ENCODE measurements at regions not wholly inside any gene's neighbourhood (a gene's known extent, or its start where the extent isn't known, plus 50 kb on each side); places are given as distances from the start of the nearest gene placed in this dataset.
A peak's percentile ranks its signal among the peaks of the same experiment; 100 is the strongest.

GRCh38 chr5:88979726-88980125, 96.7 kb upstream of the MEF2C start:
- Histone ChIP-seq H3K36me3 (ENCODE audit: insufficient read depth, low read length) (no peaks in the 10 kb centered on the region), H3K4me2 (ENCODE audit: low read length) (no peak overlapping the region), H3K27me3 (ENCODE audit: insufficient read depth, low read depth, low read length) (no peaks in the 10 kb centered on the region), H3K9me2 (ENCODE audit: insufficient read depth, low read length) (no peaks in the 10 kb centered on the region), H3K27ac (ENCODE audit: low read length) (peak overlapping the region; percentile 28), H2AFZ (ENCODE audit: low read depth, low read length) (no peak overlapping the region), H3K79me2 (replicated peaks; ENCODE audit: insufficient read depth, low read length) (no peaks in the 10 kb centered on the region), H3K9me3 (ENCODE audit: low read length) (no peaks in the 10 kb centered on the region), H3K9ac (ENCODE audit: low read length) (no peak overlapping the region), H3K4me3 (ENCODE audit: low read length) (peak overlapping the region; percentile 15), H4K20me1 (ENCODE audit: insufficient read depth) (no peaks in the 10 kb centered on the region), H3F3A (ENCODE audit: insufficient read depth, low read length, poor library complexity, severe bottlenecking) (peaks cover 6% of the 10 kb centered on the region)
- TF ChIP-seq, protein P1, sequence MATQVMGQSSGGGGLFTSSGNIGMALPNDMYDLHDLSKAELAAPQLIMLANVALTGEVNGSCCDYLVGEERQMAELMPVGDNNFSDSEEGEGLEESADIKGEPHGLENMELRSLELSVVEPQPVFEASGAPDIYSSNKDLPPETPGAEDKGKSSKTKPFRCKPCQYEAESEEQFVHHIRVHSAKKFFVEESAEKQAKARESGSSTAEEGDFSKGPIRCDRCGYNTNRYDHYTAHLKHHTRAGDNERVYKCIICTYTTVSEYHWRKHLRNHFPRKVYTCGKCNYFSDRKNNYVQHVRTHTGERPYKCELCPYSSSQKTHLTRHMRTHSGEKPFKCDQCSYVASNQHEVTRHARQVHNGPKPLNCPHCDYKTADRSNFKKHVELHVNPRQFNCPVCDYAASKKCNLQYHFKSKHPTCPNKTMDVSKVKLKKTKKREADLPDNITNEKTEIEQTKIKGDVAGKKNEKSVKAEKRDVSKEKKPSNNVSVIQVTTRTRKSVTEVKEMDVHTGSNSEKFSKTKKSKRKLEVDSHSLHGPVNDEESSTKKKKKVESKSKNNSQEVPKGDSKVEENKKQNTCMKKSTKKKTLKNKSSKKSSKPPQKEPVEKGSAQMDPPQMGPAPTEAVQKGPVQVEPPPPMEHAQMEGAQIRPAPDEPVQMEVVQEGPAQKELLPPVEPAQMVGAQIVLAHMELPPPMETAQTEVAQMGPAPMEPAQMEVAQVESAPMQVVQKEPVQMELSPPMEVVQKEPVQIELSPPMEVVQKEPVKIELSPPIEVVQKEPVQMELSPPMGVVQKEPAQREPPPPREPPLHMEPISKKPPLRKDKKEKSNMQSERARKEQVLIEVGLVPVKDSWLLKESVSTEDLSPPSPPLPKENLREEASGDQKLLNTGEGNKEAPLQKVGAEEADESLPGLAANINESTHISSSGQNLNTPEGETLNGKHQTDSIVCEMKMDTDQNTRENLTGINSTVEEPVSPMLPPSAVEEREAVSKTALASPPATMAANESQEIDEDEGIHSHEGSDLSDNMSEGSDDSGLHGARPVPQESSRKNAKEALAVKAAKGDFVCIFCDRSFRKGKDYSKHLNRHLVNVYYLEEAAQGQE (IDR thresholded peaks at IDR 0.05; ENCODE audit: borderline replicate concordance) = no peak
- no peak for TF ChIP-seq TAF1 (IDR thresholded peaks at IDR 0.05; ENCODE audit: low read depth)
- TF ChIP-seq POLR2AphosphoS5 (IDR thresholded peaks at IDR 0.05) = peak; percentile 59
- TF ChIP-seq, protein P2, sequence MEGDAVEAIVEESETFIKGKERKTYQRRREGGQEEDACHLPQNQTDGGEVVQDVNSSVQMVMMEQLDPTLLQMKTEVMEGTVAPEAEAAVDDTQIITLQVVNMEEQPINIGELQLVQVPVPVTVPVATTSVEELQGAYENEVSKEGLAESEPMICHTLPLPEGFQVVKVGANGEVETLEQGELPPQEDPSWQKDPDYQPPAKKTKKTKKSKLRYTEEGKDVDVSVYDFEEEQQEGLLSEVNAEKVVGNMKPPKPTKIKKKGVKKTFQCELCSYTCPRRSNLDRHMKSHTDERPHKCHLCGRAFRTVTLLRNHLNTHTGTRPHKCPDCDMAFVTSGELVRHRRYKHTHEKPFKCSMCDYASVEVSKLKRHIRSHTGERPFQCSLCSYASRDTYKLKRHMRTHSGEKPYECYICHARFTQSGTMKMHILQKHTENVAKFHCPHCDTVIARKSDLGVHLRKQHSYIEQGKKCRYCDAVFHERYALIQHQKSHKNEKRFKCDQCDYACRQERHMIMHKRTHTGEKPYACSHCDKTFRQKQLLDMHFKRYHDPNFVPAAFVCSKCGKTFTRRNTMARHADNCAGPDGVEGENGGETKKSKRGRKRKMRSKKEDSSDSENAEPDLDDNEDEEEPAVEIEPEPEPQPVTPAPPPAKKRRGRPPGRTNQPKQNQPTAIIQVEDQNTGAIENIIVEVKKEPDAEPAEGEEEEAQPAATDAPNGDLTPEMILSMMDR (IDR thresholded peaks at IDR 0.05; ENCODE audit: poor library complexity, severe bottlenecking) = no peak
- no peak for TF ChIP-seq SMC3 (conservative IDR thresholded peaks at IDR 0.05; ENCODE audit: poor library complexity)
- TF ChIP-seq EZH2 (IDR thresholded peaks at IDR 0.05; ENCODE audit: borderline replicate concordance, insufficient read depth, low read length, poor library complexity, severe bottlenecking) = no peak

- Histone ChIP-seq H4K20me1 (ENCODE audit: insufficient read depth) (no peaks in the 10 kb centered on the region), H3K9me3 (ENCODE audit: low read length) (no peaks in the 10 kb centered on the region), H3K4me3 (ENCODE audit: low read length) (peak overlapping the region; percentile 15), H3K27ac (ENCODE audit: low read length) (peak overlapping the region; percentile 28), H3K9me2 (ENCODE audit: insufficient read depth, low read length) (no peaks in the 10 kb centered on the region), H3K4me2 (ENCODE audit: low read length) (no peak overlapping the region), H3K79me2 (replicated peaks; ENCODE audit: insufficient read depth, low read length) (no peaks in the 10 kb centered on the region), H2AFZ (ENCODE audit: low read depth, low read length) (no peak overlapping the region), H3K27me3 (ENCODE audit: insufficient read depth, low read depth, low read length) (no peaks in the 10 kb centered on the region), H3K36me3 (ENCODE audit: insufficient read depth, low read length) (no peaks in the 10 kb centered on the region), H3F3A (ENCODE audit: insufficient read depth, low read length, poor library complexity, severe bottlenecking) (peaks cover 6% of the 10 kb centered on the region), H3K9ac (ENCODE audit: low read length) (no peak overlapping the region)
- TF ChIP-seq SMC3 (conservative IDR thresholded peaks at IDR 0.05; ENCODE audit: poor library complexity) (no peak), MXI1 (conservative IDR thresholded peaks at IDR 0.05; ENCODE audit: poor library complexity, severe bottlenecking) (no peak)
Observed at GRCh38 chr5:88979244-88979643, 96.3 kb upstream of the MEF2C start.

GRCh38 chr5:88976914-88977313, 93.9 kb upstream of the MEF2C start:
- Histone ChIP-seq H2AFZ (ENCODE audit: low read depth, low read length) (no peak overlapping the region), H3K4me2 (ENCODE audit: low read length) (no peak overlapping the region), H3K79me2 (replicated peaks; ENCODE audit: insufficient read depth, low read length) (no peaks in the 10 kb centered on the region), H4K20me1 (ENCODE audit: insufficient read depth) (no peaks in the 10 kb centered on the region), H3F3A (ENCODE audit: insufficient read depth, low read length, poor library complexity, severe bottlenecking) (peaks cover 6% of the 10 kb centered on the region), H3K4me3 (ENCODE audit: low read length) (no peak overlapping the region), H3K9ac (ENCODE audit: low read length) (no peak overlapping the region), H3K9me2 (ENCODE audit: insufficient read depth, low read length) (no peaks in the 10 kb centered on the region), H3K27ac (ENCODE audit: low read length) (no peak overlapping the region), H3K36me3 (ENCODE audit: insufficient read depth, low read length) (no peaks in the 10 kb centered on the region), H3K27me3 (ENCODE audit: insufficient read depth, low read depth, low read length) (no peaks in the 10 kb centered on the region), H3K9me3 (ENCODE audit: low read length) (no peaks in the 10 kb centered on the region)
- TF ChIP-seq POLR2AphosphoS5 (IDR thresholded peaks at IDR 0.05) (no peak), EP300 (conservative IDR thresholded peaks at IDR 0.05; ENCODE audit: poor library complexity, severe bottlenecking) (no peak), SMC3 (conservative IDR thresholded peaks at IDR 0.05; ENCODE audit: poor library complexity) (no peak), RAD21 (conservative IDR thresholded peaks at IDR 0.05) (no peak), MXI1 (conservative IDR thresholded peaks at IDR 0.05; ENCODE audit: poor library complexity, severe bottlenecking) (no peak), TAF1 (IDR thresholded peaks at IDR 0.05; ENCODE audit: low read depth) (no peak), EZH2 (IDR thresholded peaks at IDR 0.05; ENCODE audit: borderline replicate concordance, insufficient read depth, low read length, poor library complexity, severe bottlenecking) (no peak)
- TF ChIP-seq, protein P2 (IDR thresholded peaks at IDR 0.05; ENCODE audit: poor library complexity, severe bottlenecking) = no peak
- TF ChIP-seq, protein P1 (IDR thresholded peaks at IDR 0.05; ENCODE audit: borderline replicate concordance) = no peak

Data from neural cell (in vitro differentiated cells).